SK-N-SH treated with all-trans-retinoic acid at 6 μM for 48 hours (cell line): ENCODE measurements at regions not wholly inside any gene's neighbourhood (a gene's known extent, or its start where the extent isn't known, plus 50 kb on each side); places are given as distances from the start of the nearest gene placed in this dataset.
"Not testable (repeated sequence)": the region's sequence is repeated elsewhere in the genome, so short reads cannot be mapped to it uniquely, and the experiment has no call there.

ENCODE experiments used
- CSDC2 ChIP-seq: fragments of 250-450 bp; sonication (Bioruptor Pico); IDR thresholded peaks from 2 replicates; pipeline ENCODE4 v1.5.0; 2020; ENCODE audit warnings: mild to moderate bottlenecking, moderate library complexity
- ZC3H10 ChIP-seq: fragments of 250-450 bp; sonication (Bioruptor Pico); IDR thresholded peaks from 2 replicates; pipeline ENCODE4 v1.5.1; 2021; ENCODE audit warnings: mild to moderate bottlenecking, moderate library complexity
- ZFP3 ChIP-seq: fragments of 250-450 bp; sonication (Bioruptor Pico); IDR thresholded peaks from 2 replicates; pipeline ENCODE4 v1.5.0; 2020; ENCODE audit warnings: mild to moderate bottlenecking, moderate library complexity
- ZFP30 ChIP-seq: fragments of 450-650 bp; formaldehyde crosslinking; IDR thresholded peaks from 2 replicates; pipeline ENCODE4 v1.5.0; 2022; ENCODE audit warnings: mild to moderate bottlenecking, moderate library complexity
- ZNF565 ChIP-seq: fragments of 450-650 bp; formaldehyde crosslinking; conservative IDR thresholded peaks from 2 replicates; pipeline ENCODE4 v1.5.0; 2020; ENCODE audit warnings: low read depth, mild to moderate bottlenecking, moderate library complexity

DNA sequence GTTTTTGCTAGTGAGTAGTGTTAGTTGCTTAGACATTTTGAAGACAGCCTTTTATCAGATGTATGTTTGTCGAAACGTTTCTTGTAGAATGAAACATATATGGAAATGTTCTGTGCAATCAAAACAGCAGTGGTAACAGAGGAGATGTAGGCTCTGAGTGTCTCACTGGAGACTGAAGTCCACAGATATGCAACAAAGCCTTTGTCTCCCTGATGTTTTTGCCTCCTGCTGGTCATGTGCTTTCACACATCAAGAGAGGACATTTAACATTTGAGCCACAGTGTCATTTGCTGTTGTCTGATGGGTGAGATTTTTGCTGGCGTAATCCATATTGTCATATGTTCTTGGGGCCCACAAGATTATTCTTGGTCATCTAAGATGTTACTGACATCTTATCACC, 101.7 kb downstream of the POTEM start:
- TF ChIP-seq ZFP30, ZFP3, ZNF565, CSDC2, ZC3H10 (CRISPR knock-in tag): not testable (repeated sequence)
